ENCODE measurements at regions not wholly inside any gene's neighbourhood (a gene's known extent, or its start where the extent isn't known, plus 50 kb on each side); places are given as distances from the start of the nearest gene placed in this dataset.

DNA sequence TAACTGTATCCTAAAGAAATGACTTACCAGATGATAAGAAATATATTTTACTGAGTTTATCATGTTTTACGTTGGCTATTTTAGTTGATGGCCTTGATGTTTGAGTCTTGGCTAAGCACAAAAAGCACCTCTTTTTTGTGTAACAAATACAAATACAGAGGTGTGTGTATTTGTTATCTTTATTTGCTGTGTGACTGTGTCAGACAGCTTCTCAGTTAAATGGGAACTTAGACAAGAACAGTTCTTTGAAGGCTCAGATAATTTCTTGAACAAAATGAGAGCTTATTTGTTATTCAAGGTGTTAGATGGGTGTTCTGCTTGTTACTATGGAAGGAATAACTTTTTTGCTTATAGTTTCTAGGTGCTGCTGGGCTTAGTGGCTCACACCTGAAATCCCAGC lies 95.4 kb downstream of the RPS12 start:
- TF ChIP-seq POLR2A (IDR thresholded peaks at IDR 0.05) (no peak), POLR2AphosphoS5 (IDR thresholded peaks at IDR 0.05) (no peak)
- TF ChIP-seq, protein P1, sequence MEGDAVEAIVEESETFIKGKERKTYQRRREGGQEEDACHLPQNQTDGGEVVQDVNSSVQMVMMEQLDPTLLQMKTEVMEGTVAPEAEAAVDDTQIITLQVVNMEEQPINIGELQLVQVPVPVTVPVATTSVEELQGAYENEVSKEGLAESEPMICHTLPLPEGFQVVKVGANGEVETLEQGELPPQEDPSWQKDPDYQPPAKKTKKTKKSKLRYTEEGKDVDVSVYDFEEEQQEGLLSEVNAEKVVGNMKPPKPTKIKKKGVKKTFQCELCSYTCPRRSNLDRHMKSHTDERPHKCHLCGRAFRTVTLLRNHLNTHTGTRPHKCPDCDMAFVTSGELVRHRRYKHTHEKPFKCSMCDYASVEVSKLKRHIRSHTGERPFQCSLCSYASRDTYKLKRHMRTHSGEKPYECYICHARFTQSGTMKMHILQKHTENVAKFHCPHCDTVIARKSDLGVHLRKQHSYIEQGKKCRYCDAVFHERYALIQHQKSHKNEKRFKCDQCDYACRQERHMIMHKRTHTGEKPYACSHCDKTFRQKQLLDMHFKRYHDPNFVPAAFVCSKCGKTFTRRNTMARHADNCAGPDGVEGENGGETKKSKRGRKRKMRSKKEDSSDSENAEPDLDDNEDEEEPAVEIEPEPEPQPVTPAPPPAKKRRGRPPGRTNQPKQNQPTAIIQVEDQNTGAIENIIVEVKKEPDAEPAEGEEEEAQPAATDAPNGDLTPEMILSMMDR (IDR thresholded peaks at IDR 0.05) = no peak

Measured in prostate gland (tissue), 2 donors.